Loucy (cell line): ENCODE measurements at regions not wholly inside any gene's neighbourhood (a gene's known extent, or its start where the extent isn't known, plus 50 kb on each side); places are given as distances from the start of the nearest gene placed in this dataset.

Experiments
- H2AFZ ChIP-seq: fragments of 200-600 bp; sonication (generic); 2 replicates; pipeline ENCODE4 v1.6.0; 2016; ENCODE audit warnings: antibody characterized with exemption, mild to moderate bottlenecking, low read length, moderate library complexity
- H3F3A ChIP-seq: fragments of 200-600 bp; 2 replicates; pipeline ENCODE4 v1.6.0; 2016; ENCODE audit warnings: antibody characterized with exemption, low read depth, mild to moderate bottlenecking
- H3K27me3 ChIP-seq: fragments of 200-600 bp; sonication (generic); 2 replicates; pipeline ENCODE4 v1.6.1; 2014; ENCODE audit warnings: low read length, mild to moderate bottlenecking; ENCODE audit not compliant: insufficient read depth, poor library complexity, severe bottlenecking
- H3K36me3 ChIP-seq: fragments of 200-600 bp; sonication (generic); 2 replicates; pipeline ENCODE4 v1.6.1; 2016; ENCODE audit warnings: low read length; ENCODE audit not compliant: insufficient read depth
- H3K4me1 ChIP-seq: fragments of 200-600 bp; sonication (generic); 2 replicates; pipeline ENCODE4 v1.5.1; 2014; ENCODE audit warnings: low read length, mild to moderate bottlenecking; ENCODE audit not compliant: insufficient read depth, poor library complexity, severe bottlenecking
- H3K4me2 ChIP-seq: fragments of 200-600 bp; sonication (generic); 2 replicates; pipeline ENCODE4 v1.6.0; 2014; ENCODE audit warnings: antibody characterized with exemption, low read length, low read depth, mild to moderate bottlenecking; ENCODE audit not compliant: poor library complexity, severe bottlenecking
- H3K4me3 ChIP-seq: fragments of 200-600 bp; sonication (generic); 2 replicates; pipeline ENCODE4 v1.5.1; 2014; ENCODE audit warnings: low read length, mild to moderate bottlenecking, mixed read lengths; ENCODE audit not compliant: poor library complexity, severe bottlenecking
- H3K79me2 ChIP-seq: fragments of 200-600 bp; sonication (generic); 2 replicates; pipeline ENCODE4 v1.6.1; 2014; ENCODE audit warnings: low read length; ENCODE audit not compliant: insufficient read depth
- H3K9ac ChIP-seq: fragments of 200-600 bp; sonication (generic); 2 replicates; pipeline ENCODE4 v1.6.0; 2014; ENCODE audit warnings: mild to moderate bottlenecking, low read depth, low read length, moderate library complexity; ENCODE audit not compliant: poor library complexity, severe bottlenecking
- H3K9me2 ChIP-seq: fragments of 200-600 bp; sonication (generic); replicated peaks from 2 replicates; pipeline ENCODE4 v1.6.1; 2016; ENCODE audit warnings: low read depth, low read length, mixed read lengths
- H3K9me3 ChIP-seq: fragments of 200-600 bp; sonication (generic); 2 replicates; pipeline ENCODE4 v1.6.1; 2014; ENCODE audit warnings: mild to moderate bottlenecking, antibody characterized with exemption, low read length, low read depth; ENCODE audit not compliant: insufficient read depth
- H4K20me1 ChIP-seq: fragments of 200-600 bp; sonication (generic); 2 replicates; pipeline ENCODE4 v1.6.0; 2014; ENCODE audit warnings: antibody characterized with exemption, low read length, mild to moderate bottlenecking; ENCODE audit not compliant: insufficient read depth, poor library complexity, severe bottlenecking
- CTCF ChIP-seq: fragments of 200-600 bp; sonication (generic); conservative IDR thresholded peaks from 2 replicates; pipeline ENCODE4 v1.5.1; 2014; ENCODE audit warnings: mild to moderate bottlenecking, antibody characterized with exemption, low read length
- EZH2phosphoT487 ChIP-seq: fragments of 200-600 bp; IDR thresholded peaks from 2 replicates; pipeline ENCODE4 v1.6.1; 2018; ENCODE audit warnings: antibody characterized with exemption, mild to moderate bottlenecking, moderate library complexity, borderline replicate concordance

GRCh38 chr2:64401529-64401880 is 52.5 kb upstream of the LGALSL start:
- Histone ChIP-seq H3K4me1 (peaks cover 4% of the 10 kb centered on the region), H3K4me2 (no peak overlapping the region), H4K20me1 (no peaks in the 10 kb centered on the region), H3K36me3 (no peaks in the 10 kb centered on the region), H3K9me2 (no peaks in the 10 kb centered on the region), H3K4me3 (no peak overlapping the region), H2AFZ (no peak overlapping the region), H3K9me3 (no peaks in the 10 kb centered on the region), H3F3A (no peaks in the 10 kb centered on the region), H3K9ac (no peak overlapping the region), H3K27me3 (no peaks in the 10 kb centered on the region), H3K79me2 (no peaks in the 10 kb centered on the region)
- TF ChIP-seq EZH2phosphoT487: no peak
- TF ChIP-seq CTCF: no peak

- TF ChIP-seq EZH2phosphoT487 (no peak), CTCF (no peak)
- Histone ChIP-seq H3K36me3 (no peaks in the 10 kb centered on the region), H3K9me2 (no peaks in the 10 kb centered on the region), H3K9ac (no peak overlapping the region), H3F3A (no peaks in the 10 kb centered on the region), H3K4me3 (no peak overlapping the region), H3K79me2 (no peaks in the 10 kb centered on the region), H3K4me1 (peaks cover 4% of the 10 kb centered on the region), H3K4me2 (no peak overlapping the region), H4K20me1 (no peaks in the 10 kb centered on the region), H3K27me3 (no peaks in the 10 kb centered on the region), H3K9me3 (no peaks in the 10 kb centered on the region), H2AFZ (no peak overlapping the region)
These were observed 51.1 kb upstream of the LGALSL start for GRCh38 chr2:64402876-64403275.

GRCh38 chr2:64403426-64403825 is 50.5 kb upstream of the LGALSL start:
- H3K27me3 ChIP-seq: no peaks in the 10 kb centered on the region
- TF ChIP-seq CTCF (no peak), EZH2phosphoT487 (no peak)
- no peak overlapping the region for H3K4me2 ChIP-seq
- no peak overlapping the region for H3K9ac ChIP-seq
- no peaks in the 10 kb centered on the region for H3K36me3 ChIP-seq
- no peaks in the 10 kb centered on the region for H3K9me2 ChIP-seq
- H2AFZ ChIP-seq: no peak overlapping the region
- no peaks in the 10 kb centered on the region for H3F3A ChIP-seq
- H4K20me1 ChIP-seq: no peaks in the 10 kb centered on the region
- no peak overlapping the region for H3K4me3 ChIP-seq
- peaks cover 4% of the 10 kb centered on the region for H3K4me1 ChIP-seq
- no peaks in the 10 kb centered on the region for H3K9me3 ChIP-seq
- no peaks in the 10 kb centered on the region for H3K79me2 ChIP-seq
